ENCODE measurements at regions not wholly inside any gene's neighbourhood (a gene's known extent, or its start where the extent isn't known, plus 50 kb on each side); places are given as distances from the start of the nearest gene placed in this dataset.

GRCh38 chr19:28843761-28844492 lies 369.0 kb downstream of the UQCRFS1 start:
- DNase-seq (ENCODE audit: low read depth in 3 of 3), result no peak

- DNase-seq (ENCODE audit: low read depth in 3 of 3), result no peak
These were observed 371.4 kb downstream of the UQCRFS1 start for GRCh38 chr19:28841531-28841930.

DNA sequence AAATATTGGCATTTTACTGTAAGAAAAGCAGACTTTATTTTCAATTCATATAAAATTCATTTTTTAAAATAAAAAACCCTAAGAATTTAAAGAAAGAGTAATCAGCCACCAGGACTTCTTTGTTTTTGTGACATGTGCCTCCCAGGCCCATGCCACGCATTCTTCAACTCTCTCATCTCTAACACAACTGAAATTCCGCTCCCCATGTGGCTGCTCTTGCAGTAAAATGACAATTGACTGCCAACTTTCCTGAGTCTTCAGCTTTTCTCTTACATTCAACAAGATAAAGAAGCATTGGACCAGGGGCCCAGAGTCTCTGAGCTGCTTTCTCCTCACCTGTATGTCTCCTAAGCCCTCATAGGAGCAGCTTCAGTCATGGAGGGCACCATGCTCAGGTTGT lies 372.1 kb downstream of the UQCRFS1 start:
- no peak for DNase-seq (ENCODE audit: low read depth in 3 of 3)

DNA sequence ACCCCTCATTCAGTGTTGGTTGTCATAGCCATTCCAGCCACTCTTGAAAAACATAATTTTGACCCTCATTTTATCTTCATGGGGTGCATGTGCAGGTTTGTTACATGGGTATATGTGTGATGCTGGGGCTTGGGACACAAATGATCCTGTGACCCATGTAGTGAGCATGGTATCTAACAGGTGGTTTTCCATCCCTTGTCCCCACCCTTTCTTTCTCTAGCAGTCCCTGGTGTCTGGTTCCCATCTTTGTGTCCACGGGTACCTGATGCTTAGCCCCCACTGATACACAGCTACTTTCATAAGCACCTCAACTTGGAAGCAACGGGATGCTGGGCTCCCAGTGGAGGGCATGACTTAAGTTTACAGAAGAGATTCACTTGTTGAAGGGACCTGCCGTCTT lies 373.5 kb downstream of the UQCRFS1 start:
- DNase-seq (ENCODE audit: low read depth in 3 of 3), result no peak

- DNase-seq (ENCODE audit: low read depth in 3 of 3), result no peak
These were observed 374.0 kb downstream of the UQCRFS1 start for GRCh38 chr19:28838909-28839308.

- DNase-seq (ENCODE audit: low read depth in 3 of 3), result no peak
These were observed 376.5 kb downstream of the UQCRFS1 start for GRCh38 chr19:28836421-28836820.

DNA sequence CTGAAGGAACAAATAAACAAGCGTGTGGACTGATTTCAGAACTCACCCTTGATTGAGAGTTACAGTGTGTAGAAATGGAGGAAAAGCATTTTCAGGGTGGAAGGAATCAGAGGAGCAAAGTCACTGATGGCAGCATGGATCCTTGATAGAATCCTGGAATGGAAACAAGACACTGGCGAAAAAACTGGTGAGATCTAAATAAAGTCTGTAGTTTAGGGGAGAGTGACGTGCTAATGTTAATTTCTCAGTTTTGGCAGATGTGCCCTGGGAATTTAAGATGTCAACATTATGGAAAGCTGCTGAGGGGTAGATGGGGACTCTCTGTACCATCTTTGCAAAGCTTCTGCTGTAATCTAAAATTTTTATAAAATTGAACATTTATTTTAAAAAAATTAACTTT lies 378.0 kb downstream of the UQCRFS1 start:
- no peak for DNase-seq (ENCODE audit: low read depth in 3 of 3)

- no peak for DNase-seq (ENCODE audit: low read depth in 3 of 3)
These were observed 381.5 kb downstream of the UQCRFS1 start for GRCh38 chr19:28831462-28831861.

- DNase-seq (ENCODE audit: low read depth in 3 of 3), result no peak
These were observed 383.2 kb downstream of the UQCRFS1 start for GRCh38 chr19:28829762-28830161.

DNA sequence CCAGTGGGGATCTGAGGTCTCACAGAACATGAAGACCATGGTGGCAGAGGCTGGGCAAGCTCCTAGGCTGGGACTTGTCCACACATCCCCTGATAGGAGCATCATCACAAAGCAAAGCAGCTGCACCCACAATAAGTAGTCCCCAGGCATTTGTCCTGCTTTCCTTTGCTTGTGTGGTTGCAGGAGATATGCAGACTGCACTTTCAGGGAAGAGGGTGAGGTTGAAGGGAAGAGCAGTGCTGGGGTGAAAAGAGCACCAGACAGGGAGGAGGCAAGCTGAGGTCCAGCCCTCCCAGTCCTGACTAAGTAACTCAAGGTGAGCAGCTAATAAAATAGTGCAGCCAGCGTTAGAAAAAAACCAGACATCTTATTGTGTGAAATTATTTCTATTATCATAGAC lies 383.6 kb downstream of the UQCRFS1 start:
- DNase-seq (ENCODE audit: low read depth in 3 of 3), result no peak

- DNase-seq (ENCODE audit: low read depth in 3 of 3), result no peak
These were observed 384.6 kb downstream of the UQCRFS1 start for GRCh38 chr19:28828276-28828870.

DNA sequence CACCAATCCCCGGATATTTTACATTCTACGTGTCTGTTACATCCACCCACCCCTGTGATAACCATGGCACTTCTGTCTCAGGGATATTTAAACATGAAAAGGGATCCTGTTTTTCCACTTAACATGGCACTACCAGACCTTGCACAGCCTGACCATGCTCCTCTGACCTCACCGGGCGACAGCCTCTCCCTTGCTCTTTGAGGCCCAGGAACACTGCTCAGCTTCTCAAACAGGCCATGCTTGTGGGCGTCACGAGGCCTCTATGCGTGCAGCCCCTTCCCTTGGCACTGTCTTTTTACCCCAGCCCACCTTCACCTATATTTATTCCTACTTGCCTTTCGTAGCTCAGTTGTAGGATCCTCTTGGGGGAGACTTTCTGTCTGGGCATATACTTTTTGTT lies 385.6 kb downstream of the UQCRFS1 start:
- DNase-seq (ENCODE audit: low read depth in 3 of 3), result no peak

- no peak for DNase-seq (ENCODE audit: low read depth in 3 of 3)
These were observed 389.5 kb downstream of the UQCRFS1 start for GRCh38 chr19:28823338-28823961.

DNA sequence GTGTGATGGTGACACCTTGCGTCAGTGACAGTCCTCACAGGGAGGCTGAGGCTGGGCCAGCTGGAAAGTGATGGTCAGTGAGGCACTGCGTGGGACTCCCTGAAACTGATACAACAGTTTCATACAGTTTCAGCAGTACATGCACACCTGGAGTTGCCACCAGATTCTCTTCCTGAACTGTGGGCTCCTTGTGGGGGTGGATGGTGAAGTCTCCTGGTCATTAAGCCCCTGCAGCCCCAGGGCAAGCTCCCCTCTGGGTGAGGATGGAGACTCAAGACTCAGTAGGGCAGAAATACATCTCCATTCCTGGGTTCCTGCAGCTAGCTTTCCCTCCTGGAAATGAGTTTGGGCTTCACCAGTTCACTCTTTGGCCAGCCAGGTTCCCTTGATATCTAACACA lies 392.7 kb downstream of the UQCRFS1 start:
- no peak for DNase-seq (ENCODE audit: low read depth in 3 of 3)

DNA sequence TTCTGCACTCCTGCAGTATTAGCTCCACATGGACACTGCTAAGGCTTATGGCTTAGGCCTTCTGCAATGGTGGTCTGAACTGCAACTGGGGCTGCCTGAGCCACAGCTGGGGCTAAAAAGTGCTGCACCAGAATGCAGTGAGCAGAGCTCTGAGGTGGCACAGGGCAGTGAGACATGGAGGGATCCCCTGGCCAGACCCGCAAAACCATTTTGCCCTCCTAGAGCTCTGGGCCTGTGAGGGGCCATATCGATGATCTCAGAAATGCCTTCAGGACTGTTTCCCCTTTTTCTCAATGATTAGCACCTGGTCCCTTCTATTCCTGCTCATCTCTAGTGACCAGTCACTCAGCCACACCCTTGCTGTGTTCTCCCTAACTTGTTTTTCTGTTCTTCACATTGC lies 397.7 kb downstream of the UQCRFS1 start:
- no peak for DNase-seq (ENCODE audit: low read depth in 3 of 3)

- DNase-seq (ENCODE audit: low read depth in 3 of 3), result no peak
These were observed 418.6 kb downstream of the UQCRFS1 start for GRCh38 chr19:28794301-28794700.

GRCh38 chr19:28793391-28794168 lies 419.4 kb downstream of the UQCRFS1 start:
- DNase-seq (ENCODE audit: low read depth in 3 of 3), result no peak

DNA sequence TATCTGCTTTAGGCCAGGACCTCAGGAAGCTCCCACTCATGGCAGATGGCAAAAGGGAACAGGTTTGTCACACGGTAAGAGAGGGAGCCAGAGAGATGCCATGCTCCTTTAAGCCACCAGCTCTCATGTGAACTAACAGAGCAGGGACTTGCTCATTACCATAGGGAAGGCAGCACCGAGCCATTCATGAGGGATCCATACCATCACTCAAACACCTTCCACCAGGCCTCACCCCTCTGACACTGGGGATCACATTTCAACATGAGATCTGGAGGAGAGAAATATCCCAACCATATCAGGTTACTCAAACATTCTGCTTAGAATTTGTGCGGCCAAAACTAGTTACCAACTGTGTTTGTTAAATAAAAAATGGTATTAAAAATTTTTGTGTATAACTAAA lies 427.0 kb downstream of the UQCRFS1 start:
- DNase-seq (ENCODE audit: low read depth in 3 of 3), result no peak

GRCh38 chr19:28764066-28764465 lies 448.9 kb downstream of the UQCRFS1 start:
- no peak for DNase-seq (ENCODE audit: low read depth in 3 of 3)

GRCh38 chr19:28746478-28746877 lies 466.5 kb downstream of the UQCRFS1 start:
- no peak for DNase-seq (ENCODE audit: low read depth in 3 of 3)

GRCh38 chr19:28744943-28745342 lies 468.0 kb downstream of the UQCRFS1 start:
- DNase-seq (ENCODE audit: low read depth in 3 of 3), result no peak

DNA sequence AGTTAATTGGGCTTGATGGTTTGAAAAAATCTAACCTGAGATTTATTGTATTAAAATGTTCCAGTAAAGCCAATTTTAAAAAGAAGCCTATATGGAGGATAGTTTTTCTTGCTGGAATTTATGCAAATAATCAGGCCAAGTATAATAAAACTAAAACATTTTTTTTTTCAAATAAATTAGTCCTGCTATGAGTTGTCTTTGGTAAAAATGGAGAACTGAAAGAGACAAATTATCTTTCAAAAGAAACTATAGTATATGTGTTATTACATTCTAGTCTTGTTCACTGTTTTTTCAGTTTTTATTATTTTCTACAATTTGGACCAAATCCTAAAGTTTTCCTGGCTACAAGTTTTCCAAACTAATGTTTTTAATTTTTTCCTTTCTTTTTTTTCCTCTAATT lies 468.9 kb downstream of the UQCRFS1 start:
- DNase-seq (ENCODE audit: low read depth in 3 of 3), result no peak

Measured in stimulated activated CD4-positive, alpha-beta T cell treated with anti-CD3 and anti-CD28 coated beads, TNF-alpha, amount 100 ng/mL, for 4 hours (primary cell).